ENCODE measurements at regions not wholly inside any gene's neighbourhood (a gene's known extent, or its start where the extent isn't known, plus 50 kb on each side); places are given as distances from the start of the nearest gene placed in this dataset.

GRCh38 chr10:130362308-130362761 is 226.1 kb downstream of the GLRX3 start:
- H3K4me2 ChIP-seq (ENCODE audit: low read depth, low read length, poor library complexity, severe bottlenecking) = no peak overlapping the region
- no peaks in the 10 kb centered on the region for H3F3A ChIP-seq (ENCODE audit: low read depth)
- no peaks in the 10 kb centered on the region for H3K9me2 ChIP-seq (replicated peaks; ENCODE audit: low read depth, low read length)
- H3K4me3 ChIP-seq (ENCODE audit: low read length, poor library complexity, severe bottlenecking) = no peak overlapping the region
- no peaks in the 10 kb centered on the region for H3K27me3 ChIP-seq (ENCODE audit: insufficient read depth, low read length, poor library complexity, severe bottlenecking)
- no peak overlapping the region for H2AFZ ChIP-seq (ENCODE audit: low read length)
- no peaks in the 10 kb centered on the region for H3K79me2 ChIP-seq (ENCODE audit: insufficient read depth, low read length)
- no peaks in the 10 kb centered on the region for H3K4me1 ChIP-seq (ENCODE audit: insufficient read depth, low read length, poor library complexity, severe bottlenecking)
- no peaks in the 10 kb centered on the region for H3K36me3 ChIP-seq (ENCODE audit: insufficient read depth, low read length)
- TF ChIP-seq, protein P1, sequence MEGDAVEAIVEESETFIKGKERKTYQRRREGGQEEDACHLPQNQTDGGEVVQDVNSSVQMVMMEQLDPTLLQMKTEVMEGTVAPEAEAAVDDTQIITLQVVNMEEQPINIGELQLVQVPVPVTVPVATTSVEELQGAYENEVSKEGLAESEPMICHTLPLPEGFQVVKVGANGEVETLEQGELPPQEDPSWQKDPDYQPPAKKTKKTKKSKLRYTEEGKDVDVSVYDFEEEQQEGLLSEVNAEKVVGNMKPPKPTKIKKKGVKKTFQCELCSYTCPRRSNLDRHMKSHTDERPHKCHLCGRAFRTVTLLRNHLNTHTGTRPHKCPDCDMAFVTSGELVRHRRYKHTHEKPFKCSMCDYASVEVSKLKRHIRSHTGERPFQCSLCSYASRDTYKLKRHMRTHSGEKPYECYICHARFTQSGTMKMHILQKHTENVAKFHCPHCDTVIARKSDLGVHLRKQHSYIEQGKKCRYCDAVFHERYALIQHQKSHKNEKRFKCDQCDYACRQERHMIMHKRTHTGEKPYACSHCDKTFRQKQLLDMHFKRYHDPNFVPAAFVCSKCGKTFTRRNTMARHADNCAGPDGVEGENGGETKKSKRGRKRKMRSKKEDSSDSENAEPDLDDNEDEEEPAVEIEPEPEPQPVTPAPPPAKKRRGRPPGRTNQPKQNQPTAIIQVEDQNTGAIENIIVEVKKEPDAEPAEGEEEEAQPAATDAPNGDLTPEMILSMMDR (conservative IDR thresholded peaks at IDR 0.05; ENCODE audit: low read length) = no peak
- no peak for TF ChIP-seq EZH2phosphoT487 (IDR thresholded peaks at IDR 0.05; ENCODE audit: borderline replicate concordance)
- H3K9me3 ChIP-seq (ENCODE audit: insufficient read depth, low read depth, low read length) = peaks cover 12% of the 10 kb centered on the region; the same call in 1 of the 2 replicates
- no peak overlapping the region for H3K9ac ChIP-seq (ENCODE audit: low read depth, low read length, poor library complexity, severe bottlenecking)
- H4K20me1 ChIP-seq (ENCODE audit: insufficient read depth, low read length, poor library complexity, severe bottlenecking) = no peaks in the 10 kb centered on the region

DNA sequence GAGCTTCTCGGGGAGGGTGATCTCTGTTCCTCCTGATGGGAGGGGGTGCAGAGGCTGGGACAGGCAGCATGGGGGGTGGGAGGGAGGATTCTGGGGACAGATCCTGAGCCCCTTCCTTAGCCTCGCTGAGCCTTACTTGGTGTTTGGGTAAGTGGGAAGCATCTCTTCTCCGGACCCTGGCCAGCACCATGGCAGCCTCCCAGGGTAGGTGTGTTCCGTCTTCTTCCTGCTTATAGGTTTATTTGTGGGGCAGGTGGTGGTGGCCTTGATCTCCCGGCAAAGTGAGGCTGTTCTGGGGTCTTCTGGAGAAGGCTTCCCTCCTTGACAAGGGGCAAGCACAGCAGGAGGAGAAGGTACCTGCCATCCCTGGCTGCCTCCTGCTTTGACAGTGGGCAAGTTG is 226.9 kb downstream of the GLRX3 start:
- Histone ChIP-seq H3K36me3 (ENCODE audit: insufficient read depth, low read length) (no peaks in the 10 kb centered on the region), H4K20me1 (ENCODE audit: insufficient read depth, low read length, poor library complexity, severe bottlenecking) (no peaks in the 10 kb centered on the region), H2AFZ (ENCODE audit: low read length) (no peak overlapping the region), H3K9me2 (replicated peaks; ENCODE audit: low read depth, low read length) (no peaks in the 10 kb centered on the region), H3K27me3 (ENCODE audit: insufficient read depth, low read length, poor library complexity, severe bottlenecking) (no peaks in the 10 kb centered on the region), H3K4me3 (ENCODE audit: low read length, poor library complexity, severe bottlenecking) (no peak overlapping the region), H3K4me1 (ENCODE audit: insufficient read depth, low read length, poor library complexity, severe bottlenecking) (no peaks in the 10 kb centered on the region), H3K9ac (ENCODE audit: low read depth, low read length, poor library complexity, severe bottlenecking) (no peak overlapping the region), H3F3A (ENCODE audit: low read depth) (no peaks in the 10 kb centered on the region), H3K9me3 (ENCODE audit: insufficient read depth, low read depth, low read length) (peaks cover 8% of the 10 kb centered on the region; the same call in 1 of the 2 replicates), H3K4me2 (ENCODE audit: low read depth, low read length, poor library complexity, severe bottlenecking) (no peak overlapping the region), H3K79me2 (ENCODE audit: insufficient read depth, low read length) (no peaks in the 10 kb centered on the region)
- TF ChIP-seq, protein P1 (conservative IDR thresholded peaks at IDR 0.05; ENCODE audit: low read length) = no peak
- TF ChIP-seq EZH2phosphoT487 (IDR thresholded peaks at IDR 0.05; ENCODE audit: borderline replicate concordance) = no peak

GRCh38 chr10:130363899-130364445 is 227.8 kb downstream of the GLRX3 start:
- Histone ChIP-seq H4K20me1 (ENCODE audit: insufficient read depth, low read length, poor library complexity, severe bottlenecking) (no peaks in the 10 kb centered on the region), H3K79me2 (ENCODE audit: insufficient read depth, low read length) (no peaks in the 10 kb centered on the region), H3K9me2 (replicated peaks; ENCODE audit: low read depth, low read length) (no peaks in the 10 kb centered on the region), H3K4me3 (ENCODE audit: low read length, poor library complexity, severe bottlenecking) (no peak overlapping the region), H3K9me3 (ENCODE audit: insufficient read depth, low read depth, low read length) (peaks cover 11% of the 10 kb centered on the region; the same call in 1 of the 2 replicates), H3K4me2 (ENCODE audit: low read depth, low read length, poor library complexity, severe bottlenecking) (no peak overlapping the region), H3F3A (ENCODE audit: low read depth) (no peaks in the 10 kb centered on the region), H3K36me3 (ENCODE audit: insufficient read depth, low read length) (no peaks in the 10 kb centered on the region), H3K4me1 (ENCODE audit: insufficient read depth, low read length, poor library complexity, severe bottlenecking) (no peaks in the 10 kb centered on the region), H3K9ac (ENCODE audit: low read depth, low read length, poor library complexity, severe bottlenecking) (no peak overlapping the region), H2AFZ (ENCODE audit: low read length) (no peak overlapping the region), H3K27me3 (ENCODE audit: insufficient read depth, low read length, poor library complexity, severe bottlenecking) (no peaks in the 10 kb centered on the region)
- TF ChIP-seq, protein P1 (conservative IDR thresholded peaks at IDR 0.05; ENCODE audit: low read length) = no peak
- no peak for TF ChIP-seq EZH2phosphoT487 (IDR thresholded peaks at IDR 0.05; ENCODE audit: borderline replicate concordance)
